HG03139 (cell line): ENCODE measurements at regions not wholly inside any gene's neighbourhood (a gene's known extent, or its start where the extent isn't known, plus 50 kb on each side); places are given as distances from the start of the nearest gene placed in this dataset.
"Not testable (repeated sequence)": the region's sequence is repeated elsewhere in the genome, so short reads cannot be mapped to it uniquely, and the experiment has no call there.

Experiments used
- ATAC-seq: cut with Tn5 transposase; IDR thresholded peaks from one replicate; pipeline ENCODE4 v1.9.1; 2021; ENCODE audit not compliant: unreplicated experiment

DNA sequence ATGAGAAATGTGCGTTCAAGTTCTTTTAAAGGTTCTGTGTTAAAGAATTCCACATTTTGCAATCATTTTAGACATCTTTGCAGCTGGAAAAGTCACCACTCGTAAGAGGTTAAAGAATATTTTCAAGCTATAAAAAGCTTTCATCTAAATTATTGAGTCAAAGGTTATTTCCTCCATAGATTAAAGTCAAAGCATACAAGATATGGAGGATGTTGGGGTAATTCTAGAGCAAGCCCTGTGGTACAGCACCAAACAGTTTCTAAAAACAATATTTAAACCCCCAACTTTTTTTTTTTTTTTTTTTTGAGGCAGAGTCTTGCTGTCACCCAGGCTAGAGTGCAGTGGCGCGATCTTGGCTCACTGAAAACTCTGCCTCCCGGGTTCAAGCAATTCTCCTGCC is 1299.8 kb upstream of the TMEM132C start:
- no peak for ATAC-seq

DNA sequence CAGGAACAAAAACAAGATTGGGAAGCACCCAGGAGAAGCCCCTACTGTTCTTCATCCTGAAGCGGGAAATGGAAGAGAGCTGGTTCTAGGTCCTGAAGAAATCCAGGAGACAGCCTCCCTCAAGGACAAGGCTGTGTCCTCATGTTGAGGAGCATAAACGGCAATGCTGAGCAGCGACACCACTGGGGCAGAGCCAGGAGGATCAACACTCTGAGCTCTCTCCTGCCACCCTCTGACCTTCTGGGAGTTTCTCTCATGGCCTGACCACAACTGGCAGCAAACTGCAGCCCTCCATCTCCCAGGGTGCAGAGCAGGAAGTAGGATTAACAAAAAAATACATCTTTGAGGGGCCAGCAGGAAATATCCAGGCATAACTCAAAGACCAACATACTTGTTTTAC is 1292.2 kb upstream of the TMEM132C start:
- ATAC-seq, result no peak

DNA sequence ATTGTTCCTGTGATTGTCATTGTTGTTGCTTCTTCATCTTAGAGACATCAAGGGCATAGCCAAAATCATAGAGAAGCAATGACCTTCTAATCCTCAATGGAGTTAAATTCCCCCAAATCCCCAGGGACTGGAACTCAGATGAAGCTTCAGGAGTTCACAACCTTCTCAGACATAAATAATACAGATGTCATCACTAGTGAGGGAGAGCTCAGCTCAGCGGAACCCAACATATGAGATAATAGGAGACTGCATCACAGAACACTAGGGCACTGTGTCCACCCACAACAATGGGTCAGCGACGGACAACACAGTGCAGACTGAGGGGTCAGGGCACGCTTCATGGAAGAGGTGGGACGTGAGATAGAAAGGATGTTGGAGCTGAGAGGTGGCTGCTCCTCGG is 1290.4 kb upstream of the TMEM132C start:
- ATAC-seq, result no peak

DNA sequence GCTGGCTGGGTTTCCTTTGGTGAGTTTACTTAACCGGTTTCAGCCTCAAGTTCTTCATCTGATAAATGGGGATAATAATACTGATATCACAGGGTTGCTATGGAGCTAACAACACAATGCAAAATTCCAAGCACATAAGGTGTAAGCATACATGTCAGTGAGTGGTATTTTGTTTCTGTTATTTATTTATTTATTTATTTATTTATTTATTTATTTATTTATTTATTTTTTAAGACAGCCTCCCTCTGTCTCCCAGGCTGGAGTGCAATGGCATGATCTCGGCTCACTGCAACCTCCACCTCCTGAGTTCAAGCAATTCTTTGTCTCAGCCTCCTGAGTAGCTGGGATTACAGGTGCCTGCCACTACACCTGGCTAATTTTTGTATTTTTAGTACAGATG is 1287.4 kb upstream of the TMEM132C start:
- ATAC-seq, result not testable (repeated sequence)

DNA sequence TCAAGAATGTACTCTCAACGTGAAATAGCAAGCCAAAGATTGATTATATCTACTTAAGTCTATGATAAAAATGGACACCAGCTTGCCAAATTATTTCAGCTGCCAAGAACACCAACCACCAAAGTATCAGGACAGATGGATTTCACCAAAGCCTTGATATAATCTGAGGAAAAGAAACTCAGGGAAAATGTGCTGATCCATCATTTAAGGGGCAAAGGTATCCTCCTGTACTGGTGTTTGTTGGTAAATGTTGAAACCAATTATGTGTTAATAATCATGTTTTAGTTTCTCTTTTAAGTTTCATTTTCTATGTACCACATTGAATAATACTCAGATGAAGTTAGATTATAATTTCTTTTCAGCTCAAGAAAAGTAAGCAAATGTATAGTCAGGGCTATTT is 1284.3 kb upstream of the TMEM132C start:
- ATAC-seq, result no peak

DNA sequence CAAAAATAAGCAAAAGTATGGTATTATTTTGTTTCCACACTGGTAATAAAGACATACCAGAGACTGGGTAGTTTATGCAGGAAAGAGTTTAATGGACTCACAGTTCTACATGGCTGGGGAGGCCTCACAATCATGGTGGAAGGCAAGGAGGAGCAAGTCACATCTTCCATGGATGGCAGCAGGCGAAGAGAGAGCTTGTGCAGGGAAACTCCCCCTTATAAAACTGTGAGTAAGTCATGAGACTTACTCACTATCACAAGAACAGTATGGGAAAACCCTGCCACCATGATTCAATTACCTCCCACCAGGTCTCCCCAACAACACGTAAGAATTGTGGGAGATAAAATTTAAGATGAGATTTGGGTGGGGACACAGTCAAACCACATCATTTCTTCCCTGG is 1283.2 kb upstream of the TMEM132C start:
- ATAC-seq, result not testable (repeated sequence)

DNA sequence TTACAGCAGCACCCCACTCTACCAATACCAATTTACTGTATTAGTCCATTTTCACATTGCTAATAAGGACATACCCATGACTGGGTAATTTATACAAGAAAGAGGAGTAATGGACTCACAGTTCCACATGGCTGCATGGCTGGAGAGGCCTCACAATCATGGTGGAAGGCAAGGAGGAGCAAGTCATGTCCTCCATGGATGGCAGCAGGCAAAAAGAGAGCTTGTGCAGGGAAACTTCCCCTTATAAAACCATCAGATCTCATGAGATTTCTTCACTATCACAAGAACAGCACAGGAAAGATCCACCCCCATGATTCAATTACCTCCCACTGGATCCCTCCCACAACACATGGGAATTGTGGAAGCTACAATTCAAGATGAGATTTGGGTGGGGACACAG is 1281.3 kb upstream of the TMEM132C start:
- not testable (repeated sequence) for ATAC-seq

DNA sequence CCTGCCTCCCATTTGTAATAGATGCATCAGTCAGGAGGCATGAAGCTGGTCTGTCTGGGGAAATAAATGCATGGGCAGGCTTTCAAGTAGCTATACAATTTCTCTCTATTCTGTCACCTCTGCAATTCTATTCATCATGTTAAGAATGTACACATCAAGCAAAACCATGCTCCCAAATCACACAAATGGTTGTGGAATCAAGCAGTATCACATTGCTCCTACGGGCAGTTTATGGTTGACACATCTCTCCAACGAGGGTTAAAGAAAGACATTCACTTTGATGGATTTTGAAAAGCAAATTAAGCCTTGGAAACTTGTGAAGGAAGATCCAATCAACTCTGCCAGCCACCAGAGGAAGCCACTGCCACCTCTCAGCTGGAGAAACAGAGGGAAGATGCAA is 1277.4 kb upstream of the TMEM132C start:
- ATAC-seq, result no peak

DNA sequence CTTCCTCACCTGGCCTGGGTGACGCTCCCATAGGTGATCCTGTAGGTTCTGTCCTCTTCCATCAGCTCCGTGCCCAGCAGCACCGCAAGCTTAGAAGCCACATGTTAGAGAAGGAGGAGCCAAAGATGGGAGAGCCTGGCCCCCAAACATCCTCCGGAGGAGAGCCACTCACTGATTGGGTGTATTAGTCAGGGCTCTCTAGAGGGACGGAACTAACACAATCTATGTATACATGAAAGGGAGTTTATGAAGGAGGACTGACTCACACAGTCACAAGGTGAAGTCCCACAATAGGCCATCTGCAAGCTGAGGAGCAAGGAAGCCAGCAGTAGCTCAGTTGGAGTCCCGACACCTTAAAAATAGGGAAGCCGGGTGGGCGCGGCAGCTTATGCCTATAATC is 1273.1 kb upstream of the TMEM132C start:
- no peak for ATAC-seq

DNA sequence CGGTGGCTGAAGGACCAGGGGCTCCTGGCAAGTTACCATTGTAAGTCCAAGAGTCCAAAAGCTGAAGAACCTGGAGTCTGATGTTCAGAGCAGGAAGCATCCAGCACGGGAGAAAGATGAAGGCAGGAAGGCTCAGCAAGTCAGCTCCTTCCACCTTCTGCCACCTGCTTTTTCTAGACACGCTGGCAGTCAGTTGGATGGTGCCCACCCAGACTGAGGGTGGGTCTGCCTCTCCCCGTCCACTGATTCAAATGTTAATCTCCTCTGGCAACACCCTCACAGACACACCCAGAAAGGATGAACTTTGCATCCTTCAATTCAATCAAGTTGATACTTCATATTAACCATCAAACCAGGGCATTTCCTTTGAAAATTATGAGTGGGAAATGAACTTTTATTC is 1272.4 kb upstream of the TMEM132C start:
- ATAC-seq, result no peak

DNA sequence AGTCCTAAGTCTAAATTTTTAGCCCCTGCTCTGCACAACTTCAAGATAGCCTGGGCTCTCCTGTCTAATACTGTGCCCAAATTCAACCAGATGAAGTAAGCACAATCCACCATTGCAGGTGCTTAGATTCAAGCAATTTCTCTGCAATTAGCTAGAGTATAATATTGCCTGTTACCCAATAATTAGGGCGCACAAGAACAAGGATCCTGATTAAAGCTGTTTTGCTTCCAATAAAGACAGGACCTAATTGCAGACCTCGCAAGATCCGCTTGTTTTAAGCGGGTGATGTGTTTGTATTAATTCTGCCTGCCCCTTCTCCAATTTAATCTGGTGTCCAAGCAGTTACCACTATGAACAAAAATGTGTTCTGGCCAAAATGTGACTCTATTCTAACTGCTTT is 1268.9 kb upstream of the TMEM132C start:
- no peak for ATAC-seq

DNA sequence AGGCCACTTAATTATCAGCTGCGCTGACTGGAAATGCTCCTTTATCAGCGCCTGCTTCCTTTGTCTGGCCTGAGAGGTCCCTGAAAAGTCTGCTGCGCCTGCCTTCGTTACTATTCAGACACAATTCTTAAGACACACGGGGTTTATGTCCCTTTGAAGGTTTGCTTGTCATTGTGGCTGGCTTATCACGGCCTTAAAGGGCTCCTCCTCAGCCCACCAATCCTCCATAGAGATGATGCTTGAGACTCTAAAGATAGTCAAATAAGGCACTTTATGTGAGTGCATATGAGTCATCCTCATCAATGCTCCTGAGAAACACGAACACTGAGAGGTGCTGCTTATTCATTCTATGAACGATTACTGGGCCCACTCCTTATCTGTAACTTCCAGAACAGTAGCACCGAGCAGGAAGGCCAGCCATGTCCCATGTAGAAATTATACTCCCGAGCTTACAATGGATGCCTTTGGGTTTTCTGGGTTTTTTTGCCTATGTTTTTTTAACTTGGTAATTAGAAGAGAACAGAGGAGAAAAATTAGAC is 1268.2 kb upstream of the TMEM132C start:
- ATAC-seq, result no peak

DNA sequence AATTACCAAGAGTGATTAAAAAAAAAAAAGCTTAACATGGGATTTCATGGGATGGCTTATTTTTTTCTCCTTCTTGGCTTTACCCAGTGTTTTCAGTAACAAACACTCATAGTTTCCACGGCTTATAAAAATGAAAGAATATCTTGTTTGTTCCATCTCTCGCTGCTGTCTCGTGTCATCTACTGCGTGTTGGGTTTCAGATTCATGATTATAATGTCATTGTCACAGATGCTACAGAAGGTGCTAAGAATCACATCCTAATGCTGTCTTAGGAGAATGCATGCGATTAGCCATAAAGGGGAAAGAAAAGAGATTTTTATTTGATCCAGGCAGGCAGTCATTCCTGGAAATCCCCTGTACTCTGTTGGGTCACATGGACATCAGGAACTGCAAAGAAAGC is 1267.6 kb upstream of the TMEM132C start:
- ATAC-seq, result no peak

DNA sequence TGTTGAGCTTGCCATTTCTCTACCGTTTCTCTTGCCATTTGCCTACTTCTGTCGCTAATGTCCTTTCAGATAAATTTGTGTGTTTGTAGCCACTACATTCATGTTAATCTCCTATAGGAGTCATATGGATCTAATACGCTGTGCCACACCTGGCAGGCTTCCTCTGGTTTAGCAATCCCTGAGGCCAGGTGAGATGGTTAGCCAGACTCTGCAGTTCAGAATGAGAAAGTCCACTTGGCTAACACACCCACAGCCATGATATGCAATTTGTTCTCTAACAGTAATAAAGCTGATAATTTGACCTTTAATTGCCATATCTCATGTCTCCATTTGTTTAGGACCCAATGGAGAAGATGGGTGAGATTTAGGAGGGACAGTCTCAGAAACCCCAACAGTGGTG is 1261.6 kb upstream of the TMEM132C start:
- no peak for ATAC-seq

DNA sequence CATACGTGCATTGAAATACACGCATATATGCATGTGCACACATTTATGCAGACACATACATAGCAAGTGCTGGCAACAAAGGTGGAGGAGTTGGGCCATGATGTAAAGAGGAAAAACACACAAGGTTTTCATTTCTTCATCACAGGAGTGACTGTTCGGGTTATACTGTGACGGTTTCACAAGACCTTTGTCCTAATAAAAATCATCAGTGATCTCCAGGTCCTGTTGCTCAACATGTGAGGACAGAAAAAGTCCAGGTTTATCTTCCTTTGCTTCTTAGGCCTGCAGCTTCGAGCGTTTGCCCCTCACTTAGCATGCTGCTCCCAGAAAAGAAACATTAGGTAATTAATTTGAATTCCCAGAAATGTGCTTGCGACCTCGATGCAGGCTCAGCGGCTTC is 1260.0 kb upstream of the TMEM132C start:
- no peak for ATAC-seq

DNA sequence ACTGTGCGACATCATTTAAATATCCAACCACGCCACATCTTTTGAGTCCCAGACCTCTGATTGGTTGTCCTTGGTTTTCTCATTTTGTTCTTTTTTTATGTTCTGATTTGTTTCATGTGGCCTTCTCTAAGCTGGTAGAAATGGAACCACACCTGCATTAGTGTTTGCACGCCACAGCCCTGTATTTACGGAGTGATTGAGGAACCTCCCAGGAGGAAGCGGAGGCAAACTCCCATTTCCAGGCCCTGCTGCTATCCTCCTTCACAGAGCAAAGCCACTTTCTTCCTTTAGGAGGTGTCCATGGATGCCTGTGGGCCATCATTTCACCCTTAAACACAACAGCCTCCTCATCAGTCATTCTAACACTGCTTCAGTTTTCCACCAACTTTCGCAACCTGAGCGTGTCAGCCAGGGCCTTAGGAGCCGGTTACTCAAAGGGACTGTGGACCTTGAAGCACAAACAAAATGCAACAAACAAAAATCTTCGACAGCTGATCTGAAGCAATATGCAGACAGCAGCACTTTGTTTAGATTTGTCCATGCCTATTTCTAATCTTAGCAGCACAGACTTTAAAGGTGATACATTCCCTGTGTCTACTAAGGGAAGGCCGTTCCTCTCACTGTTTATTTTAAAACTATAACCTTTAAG is 1258.1 kb upstream of the TMEM132C start:
- ATAC-seq, result no peak

DNA sequence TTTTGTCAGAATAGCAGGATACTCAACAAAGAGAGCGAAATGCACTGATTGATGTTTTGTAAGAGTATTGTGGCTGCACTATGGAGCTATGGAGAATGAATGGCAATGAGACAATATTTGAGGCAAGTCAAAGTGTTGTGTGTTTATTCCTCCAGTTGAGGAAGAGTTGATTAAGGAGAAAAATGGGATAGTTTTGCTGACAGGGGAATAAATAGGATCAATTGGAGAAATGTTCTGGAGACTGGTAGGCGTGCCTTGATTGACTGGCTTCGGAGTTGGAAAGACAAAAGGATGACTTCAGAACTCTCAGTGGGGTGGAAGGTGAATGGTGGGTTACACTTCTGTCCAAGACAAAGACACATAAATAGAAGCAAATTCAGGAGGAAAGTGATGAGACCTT is 1254.9 kb upstream of the TMEM132C start:
- ATAC-seq, result no peak

DNA sequence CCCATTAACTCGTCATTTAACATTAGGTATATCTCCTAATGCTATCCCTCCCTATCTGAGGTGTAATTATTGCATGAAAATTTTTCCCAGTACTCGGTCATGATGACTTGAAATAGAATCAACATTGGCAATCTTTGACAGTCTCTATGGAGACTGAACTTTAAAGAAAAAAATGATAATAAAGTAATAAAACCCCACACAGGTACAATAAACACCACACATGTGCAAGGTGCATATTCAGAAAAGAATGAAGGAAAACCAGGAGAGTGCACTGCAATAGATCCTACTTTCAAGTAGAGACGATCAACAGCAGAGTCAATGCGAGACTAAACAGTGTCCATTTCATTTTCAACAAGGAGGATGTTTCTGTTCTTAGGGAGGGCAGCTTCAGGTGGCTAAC is 1253.8 kb upstream of the TMEM132C start:
- no peak for ATAC-seq

DNA sequence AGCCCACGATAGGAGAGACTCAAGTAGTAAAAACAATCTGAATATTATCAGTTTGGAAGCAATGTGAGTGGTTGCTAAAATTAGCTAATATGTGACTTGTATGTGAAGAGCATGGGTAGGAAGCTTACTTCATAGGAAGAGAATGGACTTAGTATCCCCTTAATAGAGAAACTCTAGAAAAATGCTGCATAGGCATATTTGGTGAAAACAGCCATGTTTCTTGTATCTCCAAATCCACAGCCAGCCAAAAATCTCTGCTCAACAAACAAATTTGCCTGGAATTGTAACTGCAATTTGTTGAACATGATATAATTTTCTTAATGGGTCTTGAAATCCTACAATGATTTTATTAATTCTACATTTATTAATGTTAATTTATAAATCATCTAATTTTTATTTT is 1252.9 kb upstream of the TMEM132C start:
- ATAC-seq, result no peak

DNA sequence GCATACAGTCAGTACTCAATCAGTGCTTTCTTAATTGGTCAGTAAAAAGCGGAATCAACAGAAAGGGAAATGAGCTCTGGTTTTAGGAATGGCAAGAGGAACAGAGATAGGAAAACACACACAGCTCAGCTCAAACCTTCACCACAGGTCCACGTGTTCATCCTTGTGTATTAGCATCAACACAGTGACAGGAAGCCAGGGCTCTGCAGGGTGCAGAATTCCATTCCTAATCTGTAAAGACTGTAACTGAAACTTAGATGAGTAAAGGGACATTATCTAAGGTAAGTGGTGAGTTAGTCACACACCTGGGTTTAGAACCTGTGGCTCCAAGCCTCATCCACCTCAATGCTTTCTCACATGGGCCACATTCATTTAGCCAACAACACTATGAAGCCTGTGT is 1242.2 kb upstream of the TMEM132C start:
- ATAC-seq, result no peak

DNA sequence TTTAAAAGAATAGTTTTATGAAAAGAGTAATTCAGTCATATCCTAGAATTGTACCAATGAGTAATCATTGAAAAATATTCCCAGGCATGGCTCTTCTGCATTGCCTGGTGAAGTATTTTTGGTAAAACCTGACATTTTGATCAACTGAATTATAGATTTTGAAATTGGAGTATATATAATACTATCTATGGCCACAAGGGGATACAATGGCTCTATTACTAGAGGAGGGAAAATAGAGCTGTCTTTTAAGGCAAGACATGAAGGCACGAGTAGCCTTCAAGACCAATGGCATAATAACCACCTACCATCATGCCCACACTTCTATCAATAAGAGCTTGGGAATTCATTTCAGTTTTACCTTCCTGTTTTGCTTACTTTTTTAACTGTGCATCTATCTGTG is 1241.4 kb upstream of the TMEM132C start:
- no peak for ATAC-seq

DNA sequence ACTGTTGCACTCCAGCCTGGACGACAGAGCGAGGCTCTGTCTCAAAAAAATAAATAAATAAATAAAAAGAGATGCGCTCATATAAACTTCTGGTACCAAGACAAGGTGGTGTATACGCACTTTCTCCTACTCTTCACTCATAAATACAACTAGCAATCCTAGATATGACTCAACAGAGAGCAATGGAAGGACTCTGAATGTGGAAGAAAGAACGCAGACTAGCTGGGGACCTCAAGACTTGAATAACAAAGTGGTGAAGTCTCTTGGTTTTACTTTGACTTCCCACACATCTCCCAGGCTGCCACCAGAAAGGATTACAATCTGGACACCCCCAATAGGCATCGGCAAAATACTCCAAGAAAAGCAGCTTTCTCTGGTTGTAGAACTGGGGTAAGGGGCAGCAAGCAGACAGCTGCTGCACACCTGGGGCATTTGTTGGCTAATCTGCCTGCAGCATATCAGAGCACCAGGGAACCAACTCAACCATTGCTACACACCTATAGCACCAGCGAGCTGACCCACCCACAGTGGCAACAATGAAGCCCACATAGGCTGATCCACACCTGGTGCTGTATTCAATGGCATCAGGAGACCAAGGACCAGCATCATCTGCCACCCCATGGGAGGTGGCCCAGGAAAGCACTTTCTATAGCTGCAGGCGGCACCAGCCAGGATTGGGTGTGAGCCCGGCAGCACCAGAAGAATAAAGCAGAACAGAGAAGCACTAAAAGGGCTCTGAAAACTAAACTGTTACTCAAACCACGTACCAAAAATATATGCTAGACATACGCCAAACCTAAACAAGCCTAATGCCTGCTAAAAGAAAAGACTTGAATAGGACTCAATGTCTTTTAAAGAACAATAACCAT is 1231.7 kb upstream of the TMEM132C start:
- no peak for ATAC-seq
